ENCODE measurements at regions not wholly inside any gene's neighbourhood (a gene's known extent, or its start where the extent isn't known, plus 50 kb on each side); places are given as distances from the start of the nearest gene placed in this dataset.

DNA sequence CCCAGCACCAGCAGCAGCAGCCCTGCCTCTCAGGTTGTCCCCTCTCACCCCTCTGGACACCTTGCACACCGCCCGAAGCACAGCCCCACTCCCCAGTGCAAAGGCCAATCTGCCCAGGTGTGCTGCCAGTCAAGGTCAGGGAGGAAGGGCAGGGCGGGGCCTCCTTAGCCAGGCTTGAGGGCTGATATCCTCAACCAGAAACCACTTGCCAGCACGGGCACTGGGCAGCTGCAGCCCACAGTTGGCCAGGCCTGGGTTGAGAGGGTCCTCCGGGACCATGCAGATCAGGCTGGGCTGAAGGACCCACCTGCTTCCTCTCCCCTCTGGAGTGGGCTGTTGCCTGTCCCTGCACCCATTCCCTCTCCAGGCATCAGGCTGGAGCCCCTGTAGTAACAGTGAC lies 588.3 kb downstream of the NPHP4 start:
- no peak for DNase-seq

GRCh38 chr1:5402618-5403017 lies 589.6 kb downstream of the NPHP4 start:
- no peak for DNase-seq

- no peak for DNase-seq
Measured at GRCh38 chr1:5399771-5400170, 592.5 kb downstream of the NPHP4 start.

- DNase-seq, result no peak
Measured at GRCh38 chr1:5396593-5396992, 595.6 kb downstream of the NPHP4 start.

DNA sequence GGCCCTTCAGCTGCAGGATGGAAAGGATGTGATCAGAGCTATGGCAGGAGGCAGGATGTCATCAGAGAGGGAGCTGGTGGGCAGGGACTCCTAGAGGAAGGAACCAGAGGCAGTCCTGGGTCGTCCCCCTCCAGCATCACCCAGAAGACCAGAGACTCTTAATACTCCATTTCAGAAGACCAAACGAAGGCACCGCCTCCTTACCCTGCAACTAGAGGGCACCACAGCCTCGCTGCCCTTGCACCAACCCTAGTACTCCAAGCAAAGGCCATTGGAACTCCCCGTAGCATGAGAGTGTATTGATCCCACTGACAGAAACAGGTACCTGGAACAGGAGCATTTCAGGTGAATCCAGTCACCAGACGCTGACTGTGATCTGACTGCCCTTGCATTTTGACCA lies 598.1 kb downstream of the NPHP4 start:
- no peak for DNase-seq

DNA sequence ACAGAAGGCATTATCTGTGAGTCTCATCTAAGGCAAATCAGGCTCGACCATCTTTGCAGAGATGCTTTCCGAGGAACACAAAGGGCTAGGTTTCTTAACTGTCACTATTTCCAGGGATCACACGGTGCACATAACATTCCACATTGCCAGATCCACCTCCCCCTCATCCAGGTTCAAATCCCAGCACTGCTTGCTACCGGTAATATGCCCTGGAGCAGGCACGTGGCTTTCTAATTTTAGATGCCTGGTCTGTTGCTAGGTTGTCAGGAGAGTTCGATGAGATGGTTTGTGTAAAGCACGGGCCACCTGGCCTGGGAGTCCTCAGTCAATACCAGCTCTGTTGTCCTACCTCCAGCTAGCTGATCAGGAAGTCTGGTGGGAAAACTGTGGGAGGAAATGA lies 598.6 kb downstream of the NPHP4 start:
- DNase-seq, result no peak

GRCh38 chr1:5393146-5393545 lies 599.1 kb downstream of the NPHP4 start:
- DNase-seq, result no peak

- DNase-seq, result no peak
Measured at GRCh38 chr1:5391725-5392124, 600.5 kb downstream of the NPHP4 start.

GRCh38 chr1:5390504-5390903 lies 601.7 kb downstream of the NPHP4 start:
- no peak for DNase-seq

GRCh38 chr1:5389101-5389885 lies 602.9 kb downstream of the NPHP4 start:
- no peak for DNase-seq

DNA sequence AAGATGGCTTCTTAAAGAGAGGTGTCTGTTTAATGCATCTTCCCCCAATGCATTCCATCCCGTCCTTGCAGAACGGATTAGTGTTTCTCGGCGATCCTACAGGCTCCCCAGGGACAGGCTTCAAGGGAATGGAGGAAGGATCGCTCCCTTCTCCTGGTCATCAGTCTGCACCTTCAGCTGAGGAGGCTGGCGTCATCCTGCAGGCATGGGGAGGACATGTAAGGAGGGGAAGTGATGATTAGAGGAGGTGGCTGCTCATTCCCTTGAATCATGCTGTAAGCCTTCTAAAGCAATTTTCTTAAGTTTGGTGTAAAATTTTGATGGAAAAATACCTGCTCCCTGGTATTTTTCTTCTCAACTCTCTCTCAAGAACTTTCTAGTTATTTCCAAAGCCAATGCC lies 603.6 kb downstream of the NPHP4 start:
- no peak for DNase-seq

DNA sequence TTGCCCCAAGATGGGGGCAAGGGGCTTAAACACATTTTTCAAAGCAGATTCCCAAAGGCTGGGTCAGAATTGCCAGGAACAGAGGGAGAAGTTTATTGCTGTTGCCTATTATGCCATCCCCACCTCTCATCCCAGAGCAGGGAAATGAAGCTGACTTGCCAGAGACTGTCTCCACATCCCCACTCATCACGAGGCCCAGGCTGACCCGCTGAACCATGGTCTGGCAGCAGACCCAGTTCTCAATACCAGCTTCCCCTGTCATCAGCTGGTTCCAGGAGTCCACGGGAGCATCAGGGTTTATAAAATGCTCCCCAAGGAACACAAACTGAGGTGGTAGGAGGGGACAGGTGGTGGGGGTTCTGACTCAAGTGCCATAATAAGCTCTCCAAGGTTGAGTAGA lies 605.9 kb downstream of the NPHP4 start:
- DNase-seq, result no peak

GRCh38 chr1:5385956-5386355 lies 606.3 kb downstream of the NPHP4 start:
- DNase-seq, result no peak

- DNase-seq, result no peak
Measured at GRCh38 chr1:5385096-5385799, 607.0 kb downstream of the NPHP4 start.

DNA sequence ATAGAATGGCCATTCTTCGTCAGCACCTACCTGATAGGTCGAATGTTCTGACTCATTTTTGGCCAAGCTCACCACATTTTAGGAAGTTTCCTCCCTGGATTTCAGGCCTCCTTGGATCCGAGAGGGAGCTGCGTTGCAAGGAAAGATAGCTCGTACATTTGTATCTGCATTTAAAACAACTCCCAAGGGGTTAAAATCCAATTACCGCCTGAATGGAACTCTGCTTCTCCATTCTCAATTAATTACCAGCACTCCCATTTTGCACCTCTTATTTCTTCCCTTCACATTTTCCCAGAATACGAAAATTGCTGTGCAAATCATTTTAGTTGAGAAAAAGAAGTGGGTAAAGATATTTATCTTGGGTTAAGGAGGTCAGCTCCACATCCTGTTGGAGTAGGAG lies 610.7 kb downstream of the NPHP4 start:
- no peak for DNase-seq

- no peak for DNase-seq
Measured at GRCh38 chr1:5379176-5379759, 613.0 kb downstream of the NPHP4 start.

DNA sequence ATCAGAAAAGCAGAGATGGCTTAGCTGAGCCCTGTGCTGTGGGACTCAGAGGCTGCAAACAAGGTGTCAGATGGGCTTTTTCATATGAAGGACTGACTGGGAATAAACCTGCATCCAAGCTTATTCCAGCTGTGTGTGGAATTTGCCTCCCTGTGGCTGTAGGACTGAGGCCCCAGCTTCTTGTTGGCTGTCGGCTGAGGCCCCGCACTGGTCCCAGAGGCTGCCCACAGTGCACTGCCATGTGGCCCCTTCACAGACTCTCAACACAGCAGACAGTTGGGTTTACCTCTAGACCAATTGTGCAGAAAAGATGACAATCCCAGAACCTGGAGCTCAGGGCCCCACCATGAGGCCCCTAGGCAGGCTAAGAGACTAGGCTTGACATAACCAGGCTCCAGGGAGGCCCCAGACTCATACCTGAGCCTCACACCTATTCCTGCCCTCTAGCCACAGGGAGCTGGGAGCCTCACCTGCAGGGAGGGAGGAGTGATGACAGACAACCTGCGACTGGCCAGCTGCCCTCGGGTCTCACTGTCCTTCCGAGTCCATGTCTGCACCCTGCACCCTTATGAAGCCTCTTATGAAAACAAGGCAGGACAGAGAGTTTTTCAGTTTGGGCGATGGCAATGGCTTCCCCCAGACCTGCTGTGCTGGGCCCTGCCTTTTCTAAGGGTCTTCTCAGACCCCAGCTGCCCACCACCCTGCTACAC lies 615.5 kb downstream of the NPHP4 start:
- no peak for DNase-seq

DNA sequence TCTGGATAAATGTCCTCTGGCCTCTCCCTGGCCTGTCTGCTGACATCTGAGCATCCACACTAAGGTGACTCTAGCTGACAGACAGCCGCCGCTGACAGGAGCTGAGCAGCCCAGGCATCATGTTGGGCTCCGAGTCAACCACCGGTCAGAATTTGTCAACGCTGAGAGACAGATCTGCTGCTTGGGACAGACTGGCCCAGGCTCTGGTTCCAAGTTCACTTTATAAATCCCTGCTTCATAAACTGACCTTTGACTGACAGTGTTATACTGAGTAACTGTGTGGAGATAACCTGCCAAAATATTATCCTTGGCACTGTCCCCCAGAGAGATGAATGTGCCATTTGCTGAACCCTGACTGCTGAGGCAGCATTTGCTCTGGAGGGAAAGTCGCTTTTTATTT lies 616.7 kb downstream of the NPHP4 start:
- no peak for DNase-seq

DNA sequence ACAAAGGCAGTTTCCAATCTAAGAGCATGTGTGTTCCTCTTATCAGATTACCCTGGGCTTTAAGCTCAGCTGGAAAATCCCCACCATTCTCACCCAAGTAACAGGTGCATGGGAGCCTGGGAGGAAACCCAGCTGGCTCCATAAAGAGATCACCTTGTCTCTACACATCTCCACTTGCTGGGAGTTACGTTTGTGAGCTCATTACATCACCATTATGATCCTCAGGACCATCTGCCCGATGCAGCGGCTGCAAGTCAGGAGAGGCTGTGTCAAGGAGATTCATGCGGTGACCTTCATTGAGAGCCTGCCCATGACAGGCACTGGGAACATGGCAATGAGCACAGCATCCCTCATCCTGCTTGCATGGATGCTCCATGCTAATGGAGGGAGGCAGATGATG lies 618.0 kb downstream of the NPHP4 start:
- no peak for DNase-seq

DNA sequence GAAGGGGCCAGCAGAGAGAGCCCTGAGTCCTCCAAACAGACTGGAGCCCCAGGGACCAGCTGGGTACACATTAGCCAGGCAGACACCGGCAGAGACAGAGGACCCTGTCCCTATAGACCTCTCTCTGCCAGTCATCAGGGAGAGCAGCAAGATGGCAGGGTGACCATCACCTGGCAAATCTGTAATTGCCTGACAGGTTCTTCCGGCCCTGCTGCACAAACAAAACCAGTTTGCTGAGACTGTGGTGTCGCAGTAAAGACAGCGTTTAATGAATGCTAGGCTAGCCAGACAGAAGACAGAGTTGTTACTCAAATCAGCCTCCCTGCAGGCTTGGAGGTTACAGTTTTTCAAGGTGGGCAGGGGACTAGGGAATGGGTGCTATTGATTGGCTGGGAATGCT lies 618.9 kb downstream of the NPHP4 start:
- DNase-seq, result no peak

DNA sequence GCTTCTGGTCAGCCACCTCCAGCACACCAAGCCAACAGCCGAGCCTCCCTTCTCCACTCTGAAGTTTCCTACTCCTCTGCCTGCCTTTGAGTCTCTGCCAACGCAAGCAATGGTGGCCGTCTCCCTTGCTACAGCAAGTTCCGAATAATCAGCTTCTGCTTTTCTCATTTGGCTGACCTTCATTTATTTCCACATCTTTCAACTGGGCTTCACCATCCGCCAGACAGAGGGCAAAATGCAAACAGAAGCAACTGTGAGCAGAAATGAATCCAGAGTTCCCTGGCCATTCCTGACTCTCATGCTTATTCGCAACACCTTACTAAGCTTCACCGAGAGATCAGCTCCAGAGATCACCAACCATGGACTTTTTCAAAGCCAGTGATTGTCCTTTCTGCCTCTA lies 621.0 kb downstream of the NPHP4 start:
- no peak for DNase-seq

DNA sequence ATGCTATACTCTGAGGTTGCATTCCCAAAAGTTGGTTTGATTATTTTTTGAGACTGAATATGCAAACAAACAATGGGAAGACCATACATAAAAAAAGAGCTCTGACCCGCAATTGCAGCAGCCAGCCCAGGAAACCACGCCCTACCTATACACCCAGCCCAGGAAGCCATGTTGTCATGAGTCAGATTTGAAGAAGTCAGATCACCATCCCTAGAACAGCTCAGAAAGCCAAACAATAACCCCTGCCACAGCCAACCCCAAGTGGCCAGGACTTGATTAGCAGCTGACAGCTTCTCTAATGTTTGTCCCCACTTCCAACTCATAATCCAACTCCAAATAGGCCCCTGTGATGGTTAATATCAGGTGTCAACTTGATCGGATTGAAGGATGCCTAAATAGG lies 621.9 kb downstream of the NPHP4 start:
- no peak for DNase-seq

DNA sequence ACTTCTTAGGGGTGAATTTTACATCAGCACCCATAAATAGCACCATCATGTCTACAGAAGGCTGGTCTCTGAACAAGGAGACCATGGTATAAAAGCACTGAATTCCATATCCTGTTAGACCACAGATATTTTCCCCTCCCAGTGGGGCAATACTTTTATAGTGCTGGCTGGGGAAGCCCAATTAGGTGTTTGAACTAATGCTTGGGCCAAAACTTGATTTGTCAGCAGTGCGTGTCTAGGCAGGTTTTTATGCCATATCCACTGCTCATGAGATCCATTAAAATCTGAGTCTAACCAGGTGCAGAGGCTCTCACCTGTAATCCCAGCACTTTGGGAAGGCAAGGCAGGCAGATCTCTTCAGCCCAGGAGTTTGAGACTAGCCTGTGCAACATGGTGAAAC lies 623.0 kb downstream of the NPHP4 start:
- DNase-seq, result no peak

DNA sequence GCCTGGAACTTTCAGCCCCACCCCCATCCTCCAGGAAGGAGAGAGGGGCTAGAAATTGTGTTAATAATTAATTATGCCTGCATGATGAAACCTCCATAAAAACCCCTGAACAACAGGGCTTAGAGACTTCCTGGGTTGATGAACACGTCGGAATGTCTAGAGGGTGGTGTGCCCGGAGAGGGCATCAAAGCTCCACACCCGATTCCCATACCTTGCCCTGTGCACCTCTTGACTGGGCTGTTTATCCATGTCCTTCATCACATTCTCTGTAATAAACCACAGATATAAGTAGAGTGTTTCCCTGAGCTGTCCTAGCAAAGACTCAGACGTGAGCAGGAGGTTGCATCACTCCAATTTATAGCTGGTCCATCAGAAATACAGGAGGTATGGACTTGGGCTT lies 624.0 kb downstream of the NPHP4 start:
- DNase-seq, result no peak

Data from activated naive CD4-positive, alpha-beta T cell treated with anti-CD3 and anti-CD28 coated beads, Interleukin-2, amount 50 U/mL, for 16 hours (primary cell).